ENCODE measurements at regions not wholly inside any gene's neighbourhood (a gene's known extent, or its start where the extent isn't known, plus 50 kb on each side); places are given as distances from the start of the nearest gene placed in this dataset.

DNA sequence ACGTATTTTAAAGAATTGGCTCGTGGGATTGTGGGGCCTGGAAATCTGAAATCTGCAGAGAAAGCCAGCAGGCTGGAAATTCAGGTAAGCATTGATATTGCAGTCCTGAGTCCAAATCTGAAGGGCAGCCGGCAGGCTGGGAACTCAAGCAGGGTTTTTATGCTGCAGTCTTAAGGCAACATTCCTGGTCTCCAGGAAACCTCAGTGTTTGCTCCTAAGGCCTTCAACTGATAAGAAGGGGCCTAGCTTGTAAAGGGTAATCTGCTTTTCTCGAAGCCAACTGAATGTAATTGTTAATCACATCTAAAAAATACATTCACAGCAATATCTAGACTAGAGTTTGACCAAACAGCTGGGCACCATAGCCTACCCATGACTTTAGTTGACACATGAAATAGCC is 154.4 kb downstream of the EFNB2 start:
- TF ChIP-seq, protein P1, sequence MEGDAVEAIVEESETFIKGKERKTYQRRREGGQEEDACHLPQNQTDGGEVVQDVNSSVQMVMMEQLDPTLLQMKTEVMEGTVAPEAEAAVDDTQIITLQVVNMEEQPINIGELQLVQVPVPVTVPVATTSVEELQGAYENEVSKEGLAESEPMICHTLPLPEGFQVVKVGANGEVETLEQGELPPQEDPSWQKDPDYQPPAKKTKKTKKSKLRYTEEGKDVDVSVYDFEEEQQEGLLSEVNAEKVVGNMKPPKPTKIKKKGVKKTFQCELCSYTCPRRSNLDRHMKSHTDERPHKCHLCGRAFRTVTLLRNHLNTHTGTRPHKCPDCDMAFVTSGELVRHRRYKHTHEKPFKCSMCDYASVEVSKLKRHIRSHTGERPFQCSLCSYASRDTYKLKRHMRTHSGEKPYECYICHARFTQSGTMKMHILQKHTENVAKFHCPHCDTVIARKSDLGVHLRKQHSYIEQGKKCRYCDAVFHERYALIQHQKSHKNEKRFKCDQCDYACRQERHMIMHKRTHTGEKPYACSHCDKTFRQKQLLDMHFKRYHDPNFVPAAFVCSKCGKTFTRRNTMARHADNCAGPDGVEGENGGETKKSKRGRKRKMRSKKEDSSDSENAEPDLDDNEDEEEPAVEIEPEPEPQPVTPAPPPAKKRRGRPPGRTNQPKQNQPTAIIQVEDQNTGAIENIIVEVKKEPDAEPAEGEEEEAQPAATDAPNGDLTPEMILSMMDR (conservative IDR thresholded peaks at IDR 0.05; ENCODE audit: low read depth, low read length), result no peak
- TF ChIP-seq EZH2 (IDR thresholded peaks at IDR 0.05; ENCODE audit: low read length, unreplicated experiment) (no peak), EZH2phosphoT487 (IDR thresholded peaks at IDR 0.05; ENCODE audit: borderline replicate concordance, low read length) (no peak)
